Neural progenitor cell (in vitro differentiated cells): ENCODE measurements at regions not wholly inside any gene's neighbourhood (a gene's known extent, or its start where the extent isn't known, plus 50 kb on each side); places are given as distances from the start of the nearest gene placed in this dataset.
"Not testable (repeated sequence)": the region's sequence is repeated elsewhere in the genome, so short reads cannot be mapped to it uniquely, and the experiment has no call there.

Experiments used
- DNase-seq: peaks from one replicate; pipeline ENCODE4 v3.0.0-alpha.2; 2016; ENCODE audit warnings: low spot score
- H2AFZ ChIP-seq: fragments of 200-600 bp; sonication (generic); replicated peaks from 2 replicates; pipeline ENCODE4 v1.6.1; 2016; ENCODE audit warnings: antibody characterized with exemption
- H3F3A ChIP-seq: fragments of 200-600 bp; sonication (generic); 2 replicates; pipeline ENCODE4 v1.6.1; 2016; ENCODE audit warnings: antibody characterized with exemption, low read depth
- H3K27ac ChIP-seq: fragments of 200-600 bp; sonication (generic); 2 replicates; pipeline ENCODE4 v1.5.1; 2016; ENCODE audit warnings: mild to moderate bottlenecking
- H3K27me3 ChIP-seq: fragments of 200-600 bp; sonication (generic); 2 replicates; pipeline ENCODE4 v1.6.1; 2016; ENCODE audit warnings: mild to moderate bottlenecking, moderate library complexity
- H3K36me3 ChIP-seq: fragments of 200-600 bp; sonication (generic); 2 replicates; pipeline ENCODE4 v1.5.1; 2016
- H3K4me1 ChIP-seq: fragments of 200-600 bp; sonication (generic); 2 replicates; pipeline ENCODE4 v1.6.1; 2016; ENCODE audit warnings: mixed run types
- H3K4me2 ChIP-seq: fragments of 200-600 bp; sonication (generic); 2 replicates; pipeline ENCODE4 v1.6.1; 2016
- H3K4me3 ChIP-seq: fragments of 200-600 bp; sonication (generic); 2 replicates; pipeline ENCODE4 v1.5.1; 2016
- H3K79me2 ChIP-seq: fragments of 200-600 bp; sonication (generic); 2 replicates; pipeline ENCODE4 v1.6.1; 2016; ENCODE audit warnings: low read depth
- H3K9ac ChIP-seq: fragments of 200-600 bp; sonication (generic); 2 replicates; pipeline ENCODE4 v1.6.1; 2016
- H3K9me3 ChIP-seq: fragments of 200-600 bp; sonication (generic); 2 replicates; pipeline ENCODE4 v1.5.1; 2016; ENCODE audit warnings: low read depth
- H4K20me1 ChIP-seq: fragments of 200-600 bp; sonication (generic); 2 replicates; pipeline ENCODE4 v1.6.1; 2016; ENCODE audit warnings: low read depth
- H3K27ac Mint-ChIP-seq: 3 replicates; pipeline ENCODE4 v1.8.0; 2021; ENCODE audit warnings: mixed read lengths
- H3K27me3 Mint-ChIP-seq: 2 replicates; pipeline ENCODE4 v1.8.0; 2022; ENCODE audit warnings: low read depth, mild to moderate bottlenecking, inconsistent platforms, moderate library complexity, mixed read lengths; ENCODE audit not compliant: insufficient read depth
- H3K36me3 Mint-ChIP-seq: 3 replicates; pipeline ENCODE4 v1.8.0; 2021; ENCODE audit warnings: mixed read lengths
- H3K4me1 Mint-ChIP-seq: 3 replicates; pipeline ENCODE4 v1.8.0; 2021; ENCODE audit warnings: mixed read lengths
- H3K4me3 Mint-ChIP-seq: 3 replicates; pipeline ENCODE4 v1.8.0; 2021; ENCODE audit warnings: mild to moderate bottlenecking, moderate library complexity, mixed read lengths
- H3K9me3 Mint-ChIP-seq: 3 replicates; pipeline ENCODE4 v1.8.0; 2020; ENCODE audit warnings: mixed read lengths
- CTCF ChIP-seq: fragments of 200-600 bp; sonication (generic); IDR thresholded peaks from 2 replicates; pipeline ENCODE4 v1.5.1; 2017; ENCODE audit warnings: antibody characterized with exemption, mild to moderate bottlenecking
- EZH2 ChIP-seq: fragments of 200-600 bp; sonication (generic); IDR thresholded peaks from 2 replicates; pipeline ENCODE4 v1.6.1; 2017; ENCODE audit warnings: antibody characterized with exemption, mild to moderate bottlenecking, moderate library complexity
- EZH2phosphoT487 ChIP-seq: fragments of 200-600 bp; sonication (generic); IDR thresholded peaks from 2 replicates; pipeline ENCODE4 v1.6.1; 2017; ENCODE audit warnings: antibody characterized with exemption

- no peak overlapping the region for H3K4me3 Mint-ChIP-seq
- no peaks in the 10 kb centered on the region for H3K9me3 ChIP-seq
- H3K4me1 Mint-ChIP-seq: peaks cover 20% of the 10 kb centered on the region
- no peak overlapping the region for H3K4me2 ChIP-seq
- peak overlapping the region; percentile 21 for H3K27ac Mint-ChIP-seq
- H3K9ac ChIP-seq: no peak overlapping the region
- H3K79me2 ChIP-seq: no peaks in the 10 kb centered on the region
- peaks cover 17% of the 10 kb centered on the region for H3K27me3 Mint-ChIP-seq
- no peaks in the 10 kb centered on the region for H3K36me3 Mint-ChIP-seq
- no peaks in the 10 kb centered on the region for H3K36me3 ChIP-seq
- no peak overlapping the region for H3K27ac ChIP-seq
- DNase-seq: no peak
- no peak for TF ChIP-seq EZH2phosphoT487
- TF ChIP-seq EZH2: no peak
- no peak for TF ChIP-seq CTCF
- H3K4me3 ChIP-seq: no peak overlapping the region
- H3K9me3 Mint-ChIP-seq: no peaks in the 10 kb centered on the region
- H3K27me3 ChIP-seq: no peaks in the 10 kb centered on the region
- no peaks in the 10 kb centered on the region for H3K4me1 ChIP-seq
- no peaks in the 10 kb centered on the region for H4K20me1 ChIP-seq
- no peaks in the 10 kb centered on the region for H3F3A ChIP-seq
- H2AFZ ChIP-seq: no peak overlapping the region
Observed at GRCh38 chr1:10880063-10880462, 83.6 kb upstream of the CASZ1 start.

GRCh38 chr1:10881046-10881445 is 84.6 kb upstream of the CASZ1 start:
- H4K20me1 ChIP-seq: no peaks in the 10 kb centered on the region
- no peaks in the 10 kb centered on the region for H3K9me3 ChIP-seq
- no peak overlapping the region for H3K4me3 ChIP-seq
- no peak overlapping the region for H3K4me3 Mint-ChIP-seq
- H3K36me3 Mint-ChIP-seq: no peaks in the 10 kb centered on the region
- no peaks in the 10 kb centered on the region for H3K79me2 ChIP-seq
- peaks cover 20% of the 10 kb centered on the region for H3K4me1 Mint-ChIP-seq
- no peak overlapping the region for H3K4me2 ChIP-seq
- H3K27me3 Mint-ChIP-seq: peaks cover 18% of the 10 kb centered on the region
- no peaks in the 10 kb centered on the region for H3K4me1 ChIP-seq
- DNase-seq: no peak
- peak overlapping the region; percentile 54 for H3K27ac Mint-ChIP-seq
- no peaks in the 10 kb centered on the region for H3K27me3 ChIP-seq
- TF ChIP-seq EZH2: no peak
- no peak for TF ChIP-seq EZH2phosphoT487
- TF ChIP-seq CTCF: no peak
- H2AFZ ChIP-seq: no peak overlapping the region
- H3K9ac ChIP-seq: no peak overlapping the region
- no peaks in the 10 kb centered on the region for H3K9me3 Mint-ChIP-seq
- H3K27ac ChIP-seq: no peak overlapping the region
- no peaks in the 10 kb centered on the region for H3F3A ChIP-seq
- H3K36me3 ChIP-seq: no peaks in the 10 kb centered on the region

- H2AFZ ChIP-seq: no peak overlapping the region
- H3K9ac ChIP-seq: no peak overlapping the region
- Mint-ChIP-seq H3K9me3 (no peaks in the 10 kb centered on the region), H3K27ac (no peak overlapping the region), H3K27me3 (peaks cover 22% of the 10 kb centered on the region), H3K36me3 (no peaks in the 10 kb centered on the region), H3K4me3 (no peak overlapping the region), H3K4me1 (peaks cover 17% of the 10 kb centered on the region)
- no peak for DNase-seq
- H3K4me2 ChIP-seq: no peak overlapping the region
- no peaks in the 10 kb centered on the region for H3F3A ChIP-seq
- TF ChIP-seq CTCF (no peak), EZH2phosphoT487 (no peak), EZH2 (no peak)
- peaks cover 6% of the 10 kb centered on the region for H3K27me3 ChIP-seq
- no peaks in the 10 kb centered on the region for H3K4me1 ChIP-seq
- no peak overlapping the region for H3K4me3 ChIP-seq
- no peaks in the 10 kb centered on the region for H3K36me3 ChIP-seq
- no peak overlapping the region for H3K27ac ChIP-seq
- H4K20me1 ChIP-seq: no peaks in the 10 kb centered on the region
- no peaks in the 10 kb centered on the region for H3K9me3 ChIP-seq
- no peaks in the 10 kb centered on the region for H3K79me2 ChIP-seq
Observed at GRCh38 chr1:10882069-10882468, 85.6 kb upstream of the CASZ1 start.

- H3K9me3 Mint-ChIP-seq, H3K79me2 ChIP-seq, H3K36me3 Mint-ChIP-seq, H3K27ac Mint-ChIP-seq, H3K4me3 Mint-ChIP-seq, H4K20me1 ChIP-seq, H3K27ac ChIP-seq, DNase-seq, H3K9ac ChIP-seq, H3K9me3 ChIP-seq, H3K4me3 ChIP-seq, H2AFZ ChIP-seq, H3K36me3 ChIP-seq, H3K4me2 ChIP-seq: not testable (repeated sequence)
- Histone ChIP-seq H3K27me3 (peaks cover 40% of the 10 kb centered on the region), H3K4me1 (peaks cover 17% of the 10 kb centered on the region), H3F3A (peaks cover 14% of the 10 kb centered on the region)
- peaks cover 23% of the 10 kb centered on the region for H3K4me1 Mint-ChIP-seq
- peaks cover 31% of the 10 kb centered on the region for H3K27me3 Mint-ChIP-seq
Observed at GRCh38 chr1:10887032-10887431, 90.6 kb upstream of the CASZ1 start.
